ENCODE measurements at regions not wholly inside any gene's neighbourhood (a gene's known extent, or its start where the extent isn't known, plus 50 kb on each side); places are given as distances from the start of the nearest gene placed in this dataset.

DNA sequence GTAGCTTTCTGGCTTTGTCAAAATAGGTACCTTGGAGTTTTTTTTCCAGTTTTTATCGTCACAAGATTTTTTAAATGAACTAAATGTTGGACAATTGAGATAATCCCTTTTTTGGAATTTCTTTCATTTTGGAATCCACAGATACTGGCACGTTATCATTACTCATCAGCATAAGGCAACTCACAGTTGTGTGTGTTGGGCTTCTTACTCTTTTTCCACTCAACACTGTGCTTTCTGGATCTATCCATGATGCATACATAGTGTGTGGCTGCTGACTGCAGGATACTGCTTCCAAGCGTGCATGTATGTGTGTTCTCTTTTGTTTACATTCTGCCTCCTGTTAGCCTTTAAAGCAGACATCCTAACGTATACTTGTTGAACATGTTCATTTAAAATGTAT, 113.5 kb upstream of the FAM9A start:
- Histone ChIP-seq H3K27ac (no peak overlapping the region), H3K4me3 (no peak overlapping the region), H3K9me3 (no peaks in the 10 kb centered on the region), H3K36me3 (no peaks in the 10 kb centered on the region), H3K27me3 (peaks cover 0 to 19% (median 0%) of the 10 kb centered on the region in 9 donors), H3K4me1 (peaks cover 0 to 6% (median 0%) of the 10 kb centered on the region in 12 donors)
- intact Hi-C loops (cut with DNase I), result no loop called here
- TF ChIP-seq POLR2A (IDR thresholded peaks at IDR 0.05), result no peak
- TF ChIP-seq, protein P1, sequence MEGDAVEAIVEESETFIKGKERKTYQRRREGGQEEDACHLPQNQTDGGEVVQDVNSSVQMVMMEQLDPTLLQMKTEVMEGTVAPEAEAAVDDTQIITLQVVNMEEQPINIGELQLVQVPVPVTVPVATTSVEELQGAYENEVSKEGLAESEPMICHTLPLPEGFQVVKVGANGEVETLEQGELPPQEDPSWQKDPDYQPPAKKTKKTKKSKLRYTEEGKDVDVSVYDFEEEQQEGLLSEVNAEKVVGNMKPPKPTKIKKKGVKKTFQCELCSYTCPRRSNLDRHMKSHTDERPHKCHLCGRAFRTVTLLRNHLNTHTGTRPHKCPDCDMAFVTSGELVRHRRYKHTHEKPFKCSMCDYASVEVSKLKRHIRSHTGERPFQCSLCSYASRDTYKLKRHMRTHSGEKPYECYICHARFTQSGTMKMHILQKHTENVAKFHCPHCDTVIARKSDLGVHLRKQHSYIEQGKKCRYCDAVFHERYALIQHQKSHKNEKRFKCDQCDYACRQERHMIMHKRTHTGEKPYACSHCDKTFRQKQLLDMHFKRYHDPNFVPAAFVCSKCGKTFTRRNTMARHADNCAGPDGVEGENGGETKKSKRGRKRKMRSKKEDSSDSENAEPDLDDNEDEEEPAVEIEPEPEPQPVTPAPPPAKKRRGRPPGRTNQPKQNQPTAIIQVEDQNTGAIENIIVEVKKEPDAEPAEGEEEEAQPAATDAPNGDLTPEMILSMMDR (IDR thresholded peaks at IDR 0.05), result no peak
- DNase-seq (no peak), ATAC-seq (no peak)
- WGBS, 4 donors, result 59 to 72% (median 67%) methylated on average over 4 of the region's 4 CpGs

DNA sequence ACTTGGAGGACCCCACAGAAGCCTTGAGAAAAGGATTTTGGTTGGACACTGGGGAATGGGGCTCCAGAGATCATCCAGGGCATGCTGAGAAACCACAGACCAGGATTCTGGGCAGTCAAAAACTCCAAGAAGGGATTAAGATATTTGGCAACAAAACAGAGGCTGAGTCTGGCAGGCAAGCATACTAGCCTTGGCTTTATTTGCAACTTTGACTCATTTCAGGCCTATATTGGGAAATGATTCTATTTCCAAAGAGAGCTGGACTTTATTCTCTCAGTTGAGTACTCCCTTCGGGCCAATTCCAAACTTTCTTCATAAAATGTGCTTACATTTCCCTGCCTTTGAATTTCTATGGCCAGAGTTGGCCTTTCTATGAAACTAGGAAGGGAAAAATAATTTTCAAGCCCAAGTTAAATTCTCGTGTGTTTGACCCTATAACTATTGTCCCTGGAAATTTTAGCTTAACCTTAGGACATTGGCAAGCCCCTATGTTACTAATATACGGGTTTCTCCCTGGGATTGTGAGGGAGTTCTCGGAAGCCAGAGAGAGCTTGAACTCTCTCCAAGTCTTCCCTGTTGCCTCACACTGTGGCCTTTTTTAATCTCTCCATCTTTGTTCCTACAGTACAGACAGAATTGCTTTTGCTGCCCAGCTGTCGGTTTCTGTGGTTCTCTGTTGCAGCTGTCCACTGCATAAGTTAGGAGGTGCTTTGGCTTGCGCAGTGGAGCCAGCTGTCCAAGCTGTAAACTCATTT, 112.6 kb upstream of the FAM9A start:
- TF ChIP-seq, protein P1 (IDR thresholded peaks at IDR 0.05), result no peak
- no peak for TF ChIP-seq POLR2A (IDR thresholded peaks at IDR 0.05)
- intact Hi-C loops (cut with DNase I), result no loop called here
- peak overlapping the region in 3 of 12 donors; percentile 50 to 58 (median 52) for H3K27ac ChIP-seq
- WGBS, 4 donors, result 62 to 71% (median 65%) methylated on average over 6 of the region's 6 CpGs
- DNase-seq (peak in 4 of 5 donors; percentile 11 to 36 (median 24)), ATAC-seq (peak in 3 of 4 donors; percentile 78 to 89 (median 82))
- H3K27me3 ChIP-seq, result peaks cover 0 to 14% (median 0%) of the 10 kb centered on the region in 9 donors
- no peaks in the 10 kb centered on the region for H3K9me3 ChIP-seq
- H3K4me3 ChIP-seq, result no peak overlapping the region
- H3K4me1 ChIP-seq, result peaks cover 0 to 6% (median 0%) of the 10 kb centered on the region in 12 donors
- no peaks in the 10 kb centered on the region for H3K36me3 ChIP-seq

DNA sequence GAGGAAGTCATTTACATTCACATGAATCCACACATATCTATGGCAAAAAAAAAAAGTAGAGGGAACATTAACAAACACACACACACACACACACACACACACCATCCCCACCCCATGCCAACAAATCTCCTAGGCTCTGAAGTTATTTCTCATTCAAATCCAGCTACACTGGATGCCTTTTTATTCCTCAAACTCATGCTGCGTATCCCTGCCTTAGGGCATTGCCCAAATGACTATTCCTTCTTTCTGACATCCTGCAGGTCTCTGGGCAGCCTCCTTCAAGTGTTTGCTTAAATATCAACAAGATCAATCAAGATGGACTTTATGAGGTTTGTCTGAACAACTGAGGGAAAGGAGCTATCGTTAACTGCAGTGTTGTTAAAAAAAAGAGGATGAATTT, 106.5 kb upstream of the FAM9A start:
- TF ChIP-seq POLR2A (IDR thresholded peaks at IDR 0.05), result no peak
- TF ChIP-seq, protein P1 (IDR thresholded peaks at IDR 0.05), result no peak
- intact Hi-C loops (cut with DNase I), result no loop called here
- Histone ChIP-seq H3K27ac (no peak overlapping the region), H3K36me3 (no peaks in the 10 kb centered on the region), H3K27me3 (peaks cover 0 to 7% (median 0%) of the 10 kb centered on the region in 9 donors), H3K4me1 (no peaks in the 10 kb centered on the region), H3K4me3 (no peak overlapping the region), H3K9me3 (no peaks in the 10 kb centered on the region)
- ATAC-seq (no peak), DNase-seq (no peak)
- 65 to 88% (median 81%) methylated on average over 2 of the region's 2 CpGs for WGBS, 4 donors

DNA sequence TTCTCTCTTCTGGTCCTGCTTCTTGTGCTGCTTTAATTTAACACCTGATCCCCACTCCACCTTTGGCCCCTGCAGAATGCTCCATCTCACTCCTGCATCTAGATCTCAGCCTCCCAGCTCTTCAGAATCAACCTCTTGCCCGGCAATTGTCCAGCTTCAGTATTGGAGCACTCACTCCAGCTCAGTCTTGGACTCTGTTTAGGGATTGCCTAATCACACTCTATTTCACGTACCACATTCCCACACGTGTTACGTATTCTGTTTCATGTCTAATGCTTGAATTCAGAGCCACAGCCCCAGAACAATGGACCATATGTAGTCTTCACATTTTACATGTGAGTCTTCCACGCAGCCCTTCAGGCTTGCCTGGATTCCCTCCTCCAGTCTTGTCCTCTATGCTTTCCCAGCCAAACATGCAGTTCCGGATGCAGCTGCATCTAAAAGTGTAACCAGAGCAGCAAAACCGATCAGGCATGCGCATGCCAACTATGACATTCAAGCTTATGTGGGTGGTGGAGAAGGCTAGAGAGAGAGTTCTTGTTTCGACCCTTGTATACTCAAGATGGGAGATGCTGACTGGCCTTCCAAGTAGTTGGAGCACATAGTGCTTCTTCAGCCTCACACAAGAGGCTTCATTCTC, 105.2 kb upstream of the FAM9A start:
- WGBS, 4 donors, result 80 to 93% (median 85%) methylated on average over 9 of the region's 9 CpGs

More for the DNA sequence above, 105.2 kb upstream of the FAM9A start:
- Histone ChIP-seq H3K4me3 (no peak overlapping the region), H3K9me3 (no peaks in the 10 kb centered on the region), H3K27ac (no peak overlapping the region), H3K4me1 (no peaks in the 10 kb centered on the region), H3K36me3 (no peaks in the 10 kb centered on the region), H3K27me3 (peaks cover 0 to 5% (median 0%) of the 10 kb centered on the region in 9 donors)
- ATAC-seq (no peak), DNase-seq (no peak)
- intact Hi-C loops (cut with DNase I), result no loop called here
- TF ChIP-seq, protein P1 (IDR thresholded peaks at IDR 0.05), result no peak
